Liver (tissue), 8 donors: ENCODE measurements at regions not wholly inside any gene's neighbourhood (a gene's known extent, or its start where the extent isn't known, plus 50 kb on each side); places are given as distances from the start of the nearest gene placed in this dataset.

Experiments used
- DNase-seq: peaks from one replicate; pipeline ENCODE4 v3.0.0-alpha.2; 2017; ENCODE audit warnings: low spot score
- H3K27ac ChIP-seq, 2 donors: one replicate each; pipeline ENCODE4 v1.7.0; 2013; ENCODE audit warnings: inconsistent platforms in 2 of 2, low read length in 2 of 2, control low read depth in 1 of 2, low read depth in 1 of 2, mild to moderate bottlenecking in 1 of 2
- H3K27me3 ChIP-seq, 4 donors: one replicate each; pipeline versions ENCODE4 v1.6.1 to v1.7.0; 2013; ENCODE audit warnings: low read length in 3 of 4, inconsistent platforms in 1 of 4, mild to moderate bottlenecking in 1 of 4, moderate library complexity in 1 of 4; ENCODE audit not compliant: control insufficient read depth in 4 of 4, insufficient read depth in 4 of 4
- H3K36me3 ChIP-seq, 4 donors: one replicate each; pipeline versions ENCODE4 v1.6.1 to v1.7.0; 2013; ENCODE audit warnings: low read length in 3 of 4, mild to moderate bottlenecking in 3 of 4, low read depth in 1 of 4, moderate library complexity in 1 of 4; ENCODE audit not compliant: control insufficient read depth in 4 of 4, insufficient read depth in 3 of 4
- H3K4me1 ChIP-seq, 4 donors: one replicate each; pipeline versions ENCODE4 v1.6.1 to v1.7.0; 2013; ENCODE audit warnings: low read length in 3 of 4, mild to moderate bottlenecking in 3 of 4, moderate library complexity in 1 of 4; ENCODE audit not compliant: control insufficient read depth in 4 of 4, insufficient read depth in 4 of 4
- H3K4me3 ChIP-seq, 3 donors: one replicate each; pipeline versions ENCODE4 v1.6.1 to v1.7.0; 2013; ENCODE audit warnings: low read length in 3 of 3, control low read depth in 1 of 3, low read depth in 1 of 3, mild to moderate bottlenecking in 1 of 3
- H3K9ac ChIP-seq, 2 donors: one replicate each; pipeline ENCODE4 v1.7.0; 2013; ENCODE audit warnings: low read length in 2 of 2, mild to moderate bottlenecking in 2 of 2, moderate library complexity in 2 of 2, control low read depth in 1 of 2, low read depth in 1 of 2
- H3K9me3 ChIP-seq, 4 donors: one replicate each; pipeline versions ENCODE4 v1.6.1 to v1.7.0; 2013; ENCODE audit warnings: low read length in 3 of 4; ENCODE audit not compliant: control insufficient read depth in 4 of 4
- ATF3 ChIP-seq: IDR thresholded peaks from 2 replicates; pipeline ENCODE4 v1.6.1; 2016; ENCODE audit warnings: antibody characterized with exemption
- EGR1 ChIP-seq, 2 donors: IDR thresholded peaks; 2 replicates each; pipeline ENCODE4 v1.6.1; 2016 to 2018; ENCODE audit warnings: antibody characterized with exemption in 2 of 2, low read depth in 2 of 2
- FOXA1 ChIP-seq: IDR thresholded peaks from 2 replicates; pipeline ENCODE4 v1.6.1; 2016; ENCODE audit warnings: antibody characterized with exemption
- FOXA2 ChIP-seq: IDR thresholded peaks from 2 replicates; pipeline ENCODE4 v1.6.1; 2016; ENCODE audit warnings: antibody characterized with exemption
- GABPA ChIP-seq, 2 donors: IDR thresholded peaks in 1 of 2; conservative IDR thresholded peaks in 1 of 2; 2 replicates each; pipeline ENCODE4 v1.6.1; 2016; ENCODE audit warnings: antibody characterized with exemption in 2 of 2, mild to moderate bottlenecking in 1 of 2, moderate library complexity in 1 of 2
- HNF4A ChIP-seq, 2 donors: conservative IDR thresholded peaks; 2 replicates each; pipeline ENCODE4 v1.6.1; 2016; ENCODE audit warnings: antibody characterized with exemption in 2 of 2, mild to moderate bottlenecking in 2 of 2
- HNF4G ChIP-seq: IDR thresholded peaks from 2 replicates; pipeline ENCODE4 v1.6.1; 2016; ENCODE audit warnings: antibody characterized with exemption
- JUND ChIP-seq, 2 donors: IDR thresholded peaks; 2 replicates each; pipeline ENCODE4 v1.6.1; 2016; ENCODE audit warnings: antibody characterized with exemption in 2 of 2
- NR2F2 ChIP-seq: IDR thresholded peaks from 2 replicates; pipeline ENCODE4 v1.6.1; 2016; ENCODE audit warnings: antibody characterized with exemption
- RXRA ChIP-seq, 2 donors: IDR thresholded peaks; 2 replicates each; pipeline ENCODE4 v1.6.1; 2017 to 2018; ENCODE audit warnings: antibody characterized with exemption in 2 of 2, mild to moderate bottlenecking in 1 of 2
- TAF1 ChIP-seq: conservative IDR thresholded peaks from 2 replicates; pipeline ENCODE4 v1.6.1; 2016; ENCODE audit warnings: antibody characterized with exemption, mild to moderate bottlenecking
- ZBTB33 ChIP-seq: IDR thresholded peaks from 2 replicates; pipeline ENCODE4 v1.6.1; 2016; ENCODE audit warnings: antibody characterized with exemption
- WGBS: extraction: QIAGEN DNeasy Blood & Tissue Kit; methylation state at CpG from one replicate; pipeline ENCODE4 v1.1.7; 2013; 5-methylcytosine and 5-hydroxymethylcytosine counted together
- TF ChIP-seq, protein P1 (sequence below): IDR thresholded peaks from 2 replicates; pipeline ENCODE4 v1.6.1; 2016; ENCODE audit warnings: antibody characterized with exemption
- TF ChIP-seq, protein P2 (sequence below): IDR thresholded peaks from 2 replicates; pipeline ENCODE4 v1.6.1; 2016; ENCODE audit warnings: antibody characterized with exemption, mild to moderate bottlenecking
- TF ChIP-seq, protein P3 (sequence below): fragments of 150-350 bp; IDR thresholded peaks from 2 replicates; pipeline ENCODE4 v1.5.1; 2017; ENCODE audit warnings: improper control_type of control experiment, low read depth, low read length; ENCODE audit not compliant: missing input control
- donor health status: healthy.
- donor health status: healthy.
- donor health status: healthy.
- donor health status: healthy.
- donor health status: healthy.

DNA sequence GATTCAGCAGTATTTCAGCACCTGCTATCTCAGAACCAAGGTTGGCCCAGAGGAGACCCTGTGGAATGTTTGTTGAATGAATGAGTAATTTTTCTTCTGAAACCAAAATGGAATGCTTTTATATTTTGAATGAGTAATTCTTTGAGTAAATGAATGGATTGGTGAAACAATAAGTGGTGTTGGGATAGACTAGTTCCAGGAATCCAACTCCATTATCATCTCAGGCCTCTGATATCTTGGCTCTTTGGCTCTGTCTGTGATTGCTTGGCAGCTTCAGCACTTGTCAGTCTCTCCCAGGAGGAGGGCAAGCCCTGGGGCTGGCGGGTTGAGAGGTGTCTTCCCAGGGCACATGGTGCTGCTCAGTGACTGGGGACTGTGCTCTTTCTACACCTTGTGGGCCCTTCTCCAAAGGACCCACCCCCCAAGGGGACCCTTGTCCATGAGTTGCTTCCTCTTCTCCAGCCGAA, 284.4 kb upstream of the FOXF1 start:
- peaks cover 2 to 12% (median 3%) of the 10 kb centered on the region in 4 donors for H3K27me3 ChIP-seq
- TF ChIP-seq, protein P1, sequence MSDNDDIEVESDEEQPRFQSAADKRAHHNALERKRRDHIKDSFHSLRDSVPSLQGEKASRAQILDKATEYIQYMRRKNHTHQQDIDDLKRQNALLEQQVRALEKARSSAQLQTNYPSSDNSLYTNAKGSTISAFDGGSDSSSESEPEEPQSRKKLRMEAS: no peak
- no peak for TF ChIP-seq NR2F2
- no peak for TF ChIP-seq FOXA2
- TF ChIP-seq EGR1 (IDR thresholded peaks at IDR 0.05; ENCODE audit: low read depth in 2 of 2): no peak
- no peak for TF ChIP-seq RXRA (IDR thresholded peaks at IDR 0.05)
- no peak for TF ChIP-seq ATF3
- no peak for TF ChIP-seq JUND (IDR thresholded peaks at IDR 0.05)
- no peak for TF ChIP-seq GABPA (IDR thresholded peaks at IDR 0.05 in 1 of 2, conservative IDR thresholded peaks at IDR 0.05 in 1 of 2)
- TF ChIP-seq ZBTB33: no peak
- WGBS: 58% methylated on average over 2 of the region's 2 CpGs
- no peaks in the 10 kb centered on the region for H3K4me1 ChIP-seq
- H3K9ac ChIP-seq: no peak overlapping the region
- H3K27ac ChIP-seq: no peak overlapping the region
- no peaks in the 10 kb centered on the region for H3K9me3 ChIP-seq
- no peak for DNase-seq
- no peaks in the 10 kb centered on the region for H3K36me3 ChIP-seq
- H3K4me3 ChIP-seq: no peak overlapping the region

GRCh38 chr16:86227041-86227440, 283.3 kb upstream of the FOXF1 start:
- no peaks in the 10 kb centered on the region for H3K4me1 ChIP-seq
- no peak overlapping the region for H3K9ac ChIP-seq
- TF ChIP-seq EGR1 (IDR thresholded peaks at IDR 0.05; ENCODE audit: low read depth in 2 of 2) (no peak), TAF1 (no peak)
- TF ChIP-seq, protein P2, sequence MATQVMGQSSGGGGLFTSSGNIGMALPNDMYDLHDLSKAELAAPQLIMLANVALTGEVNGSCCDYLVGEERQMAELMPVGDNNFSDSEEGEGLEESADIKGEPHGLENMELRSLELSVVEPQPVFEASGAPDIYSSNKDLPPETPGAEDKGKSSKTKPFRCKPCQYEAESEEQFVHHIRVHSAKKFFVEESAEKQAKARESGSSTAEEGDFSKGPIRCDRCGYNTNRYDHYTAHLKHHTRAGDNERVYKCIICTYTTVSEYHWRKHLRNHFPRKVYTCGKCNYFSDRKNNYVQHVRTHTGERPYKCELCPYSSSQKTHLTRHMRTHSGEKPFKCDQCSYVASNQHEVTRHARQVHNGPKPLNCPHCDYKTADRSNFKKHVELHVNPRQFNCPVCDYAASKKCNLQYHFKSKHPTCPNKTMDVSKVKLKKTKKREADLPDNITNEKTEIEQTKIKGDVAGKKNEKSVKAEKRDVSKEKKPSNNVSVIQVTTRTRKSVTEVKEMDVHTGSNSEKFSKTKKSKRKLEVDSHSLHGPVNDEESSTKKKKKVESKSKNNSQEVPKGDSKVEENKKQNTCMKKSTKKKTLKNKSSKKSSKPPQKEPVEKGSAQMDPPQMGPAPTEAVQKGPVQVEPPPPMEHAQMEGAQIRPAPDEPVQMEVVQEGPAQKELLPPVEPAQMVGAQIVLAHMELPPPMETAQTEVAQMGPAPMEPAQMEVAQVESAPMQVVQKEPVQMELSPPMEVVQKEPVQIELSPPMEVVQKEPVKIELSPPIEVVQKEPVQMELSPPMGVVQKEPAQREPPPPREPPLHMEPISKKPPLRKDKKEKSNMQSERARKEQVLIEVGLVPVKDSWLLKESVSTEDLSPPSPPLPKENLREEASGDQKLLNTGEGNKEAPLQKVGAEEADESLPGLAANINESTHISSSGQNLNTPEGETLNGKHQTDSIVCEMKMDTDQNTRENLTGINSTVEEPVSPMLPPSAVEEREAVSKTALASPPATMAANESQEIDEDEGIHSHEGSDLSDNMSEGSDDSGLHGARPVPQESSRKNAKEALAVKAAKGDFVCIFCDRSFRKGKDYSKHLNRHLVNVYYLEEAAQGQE: no peak
- no peak overlapping the region for H3K4me3 ChIP-seq
- H3K27me3 ChIP-seq: peaks cover 0 to 12% (median 3%) of the 10 kb centered on the region in 4 donors
- no peaks in the 10 kb centered on the region for H3K9me3 ChIP-seq
- H3K27ac ChIP-seq: no peak overlapping the region
- H3K36me3 ChIP-seq: no peaks in the 10 kb centered on the region
- 86% methylated on average over 8 of the region's 8 CpGs for WGBS
- no peak for DNase-seq

GRCh38 chr16:86227801-86228200, 282.5 kb upstream of the FOXF1 start:
- TF ChIP-seq HNF4G: no peak
- TF ChIP-seq, protein P3, sequence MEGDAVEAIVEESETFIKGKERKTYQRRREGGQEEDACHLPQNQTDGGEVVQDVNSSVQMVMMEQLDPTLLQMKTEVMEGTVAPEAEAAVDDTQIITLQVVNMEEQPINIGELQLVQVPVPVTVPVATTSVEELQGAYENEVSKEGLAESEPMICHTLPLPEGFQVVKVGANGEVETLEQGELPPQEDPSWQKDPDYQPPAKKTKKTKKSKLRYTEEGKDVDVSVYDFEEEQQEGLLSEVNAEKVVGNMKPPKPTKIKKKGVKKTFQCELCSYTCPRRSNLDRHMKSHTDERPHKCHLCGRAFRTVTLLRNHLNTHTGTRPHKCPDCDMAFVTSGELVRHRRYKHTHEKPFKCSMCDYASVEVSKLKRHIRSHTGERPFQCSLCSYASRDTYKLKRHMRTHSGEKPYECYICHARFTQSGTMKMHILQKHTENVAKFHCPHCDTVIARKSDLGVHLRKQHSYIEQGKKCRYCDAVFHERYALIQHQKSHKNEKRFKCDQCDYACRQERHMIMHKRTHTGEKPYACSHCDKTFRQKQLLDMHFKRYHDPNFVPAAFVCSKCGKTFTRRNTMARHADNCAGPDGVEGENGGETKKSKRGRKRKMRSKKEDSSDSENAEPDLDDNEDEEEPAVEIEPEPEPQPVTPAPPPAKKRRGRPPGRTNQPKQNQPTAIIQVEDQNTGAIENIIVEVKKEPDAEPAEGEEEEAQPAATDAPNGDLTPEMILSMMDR: no peak
- TF ChIP-seq, protein P2: no peak
- TF ChIP-seq JUND (IDR thresholded peaks at IDR 0.05): no peak
- no peak for TF ChIP-seq FOXA1
- no peak for TF ChIP-seq HNF4A (conservative IDR thresholded peaks at IDR 0.05)
- TF ChIP-seq NR2F2: no peak
- no peak for TF ChIP-seq FOXA2
- no peak for TF ChIP-seq RXRA (IDR thresholded peaks at IDR 0.05)
- TF ChIP-seq GABPA (IDR thresholded peaks at IDR 0.05 in 1 of 2, conservative IDR thresholded peaks at IDR 0.05 in 1 of 2): no peak

More at GRCh38 chr16:86227801-86228200, 282.5 kb upstream of the FOXF1 start:
- Histone ChIP-seq H3K4me1 (no peaks in the 10 kb centered on the region), H3K36me3 (no peaks in the 10 kb centered on the region), H3K9me3 (no peaks in the 10 kb centered on the region), H3K9ac (no peak overlapping the region), H3K27ac (no peak overlapping the region), H3K4me3 (no peak overlapping the region), H3K27me3 (peaks cover 0 to 12% (median 3%) of the 10 kb centered on the region in 4 donors)
- no peak for DNase-seq
- WGBS: 45% methylated on average over 12 of the region's 12 CpGs
